T47D (cell line): ENCODE measurements at regions not wholly inside any gene's neighbourhood (a gene's known extent, or its start where the extent isn't known, plus 50 kb on each side); places are given as distances from the start of the nearest gene placed in this dataset.

Experiments used
- DNase-seq, 2 experiments: peaks; one replicate each; pipeline versions ENCODE4 v3.0.0 to v3.0.0-alpha.2; 2011 to 2012; ENCODE audit warnings: low read depth in 1 of 2, low spot score in 1 of 2
- JUND ChIP-seq: IDR thresholded peaks from 2 replicates; pipeline ENCODE4 v1.6.1; 2012; ENCODE audit warnings: low read depth
- in situ Hi-C: cut with HindIII; loops from 2 replicates; pipeline ENCODE4 v1.10.0; 2016; ENCODE audit warnings: low sequenced_read_pairs, low pct_unique_long_range_greater_than_20kb

- DNase-seq: no peak
- TF ChIP-seq JUND: no peak
- in situ Hi-C loops: no loop called here
Measured at GRCh38 chr2:67462738-67463496, 65.8 kb downstream of the ETAA1 start.

- DNase-seq: peak in 1 of 2 experiments; percentile 57
- in situ Hi-C loops: no loop called here
- no peak for TF ChIP-seq JUND
Measured at GRCh38 chr2:67463810-67464209, 66.7 kb downstream of the ETAA1 start.

DNA sequence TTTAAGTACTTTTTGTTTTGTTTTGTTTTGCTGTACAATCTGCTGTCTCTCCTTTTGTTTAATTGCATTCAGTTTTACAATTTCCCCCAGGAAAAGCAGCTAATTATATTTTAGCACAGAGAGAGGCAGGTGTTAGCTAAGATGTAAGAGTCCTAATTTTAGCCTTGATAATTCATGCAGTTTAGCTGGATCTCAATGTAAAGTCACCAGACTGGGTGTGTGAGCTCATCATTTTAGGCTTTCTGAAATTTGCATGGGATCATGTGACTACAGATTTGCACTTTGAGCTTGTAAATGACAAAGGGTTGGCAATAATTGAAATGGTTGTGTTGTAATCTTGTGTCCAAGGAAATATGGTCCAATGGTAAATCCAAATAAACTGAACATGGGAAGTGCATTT, 68.5 kb downstream of the ETAA1 start:
- in situ Hi-C loops: no loop called here
- no peak for TF ChIP-seq JUND
- no peak for DNase-seq

DNA sequence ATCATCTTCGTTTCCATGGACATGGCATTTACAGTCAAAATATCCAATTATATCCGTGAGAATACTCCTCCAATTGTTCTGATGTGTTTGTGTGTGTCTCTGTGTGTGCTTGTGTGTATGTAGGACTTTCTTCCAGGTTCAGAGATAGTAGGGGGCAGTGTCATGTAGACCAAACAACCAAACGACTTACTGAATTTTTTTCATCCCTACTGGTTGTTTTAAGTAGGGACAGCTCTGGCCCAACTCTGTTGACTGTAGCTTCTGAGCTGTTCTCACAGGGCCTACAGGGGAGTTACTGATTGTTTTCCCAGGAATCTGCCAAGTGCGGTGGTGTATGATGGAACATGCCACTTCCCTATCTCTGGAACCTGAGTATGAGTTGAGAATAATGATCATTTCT, 69.6 kb downstream of the ETAA1 start:
- no peak for TF ChIP-seq JUND
- in situ Hi-C loops: no loop called here
- DNase-seq: no peak

GRCh38 chr2:67471681-67472080, 74.5 kb downstream of the ETAA1 start:
- no peak for DNase-seq
- in situ Hi-C loops: no loop called here
- no peak for TF ChIP-seq JUND

- peak; percentile 5 to 54 for DNase-seq
- in situ Hi-C loops: no loop called here
- no peak for TF ChIP-seq JUND
Measured at GRCh38 chr2:67476809-67477790, 80.0 kb downstream of the ETAA1 start.

DNA sequence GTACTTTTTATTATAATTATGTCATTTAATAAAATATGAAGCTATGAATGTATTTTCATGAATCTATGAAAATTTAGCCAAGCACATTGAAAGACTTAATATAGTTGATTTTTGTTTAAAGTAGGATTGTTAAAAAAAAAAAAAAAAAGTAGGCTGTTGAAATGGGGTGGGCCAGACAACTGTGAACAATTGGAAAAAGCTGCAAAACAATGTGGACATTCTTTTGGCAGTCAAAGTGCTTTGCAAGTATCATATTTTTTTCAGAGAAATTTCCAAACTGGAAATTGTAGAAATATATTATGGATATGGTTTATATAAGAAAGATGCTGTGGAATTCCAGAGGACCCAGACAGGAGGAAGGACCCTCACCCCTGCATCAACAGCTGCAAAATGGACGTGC, 82.1 kb downstream of the ETAA1 start:
- no peak for DNase-seq
- in situ Hi-C loops: no loop called here
- no peak for TF ChIP-seq JUND

DNA sequence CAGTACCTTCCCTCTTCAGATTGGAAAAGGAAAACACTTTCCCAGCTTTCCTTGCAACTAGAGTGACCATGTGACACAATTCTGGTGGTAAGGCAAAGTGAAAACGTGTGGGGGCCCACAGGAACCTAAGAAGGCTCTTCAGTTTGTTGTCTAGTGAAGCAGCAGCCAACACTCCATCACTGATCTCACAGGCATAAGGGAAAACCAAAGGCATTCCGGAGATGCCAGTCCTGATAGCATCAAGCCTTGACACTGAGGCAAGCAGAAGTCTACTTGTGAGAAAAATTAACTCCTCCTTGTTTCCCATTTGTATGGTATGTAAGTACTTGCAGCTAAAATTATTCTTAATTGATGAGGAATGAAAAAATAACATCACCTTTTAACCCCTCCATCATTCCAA, 88.3 kb downstream of the ETAA1 start:
- TF ChIP-seq JUND: no peak
- in situ Hi-C loops: no loop called here
- peak; percentile 5 to 65 for DNase-seq

DNA sequence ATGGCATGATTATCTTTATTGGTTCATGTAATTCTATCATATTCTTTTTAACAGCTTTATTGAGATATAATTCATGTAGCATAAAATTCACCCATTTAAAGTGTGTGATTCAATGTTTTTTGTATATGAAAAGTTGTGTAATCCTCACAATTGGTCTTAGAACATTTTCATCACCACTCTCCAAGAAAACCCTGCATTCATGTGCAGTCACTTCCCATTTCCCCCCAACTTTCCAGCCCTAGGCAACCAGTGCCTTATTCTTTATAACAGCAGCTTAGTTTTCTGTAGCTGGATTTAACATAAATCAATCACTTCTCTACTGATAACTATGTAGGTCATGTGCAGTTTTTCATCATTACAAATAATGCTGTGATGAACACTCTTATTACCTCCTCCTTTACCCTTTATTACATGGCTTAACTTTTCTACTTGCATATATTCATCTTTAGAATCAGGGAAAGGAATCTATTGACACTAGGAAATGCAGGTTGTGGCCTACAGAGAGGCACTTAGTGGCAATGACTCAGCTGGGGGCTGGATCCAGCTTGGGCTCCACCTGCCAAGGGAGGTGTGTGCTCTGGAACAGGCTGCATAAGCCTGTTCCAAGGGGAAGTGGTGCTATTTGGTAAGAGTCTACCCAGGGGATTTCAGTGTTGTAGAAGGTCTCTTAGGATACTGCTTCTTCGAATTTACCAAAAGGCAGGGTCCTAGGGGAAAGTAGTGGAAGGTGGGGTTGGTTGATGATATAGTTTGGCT, 89.1 kb downstream of the ETAA1 start:
- TF ChIP-seq JUND: no peak
- DNase-seq: peak in 1 of 2 experiments; percentile 60
- in situ Hi-C loops: no loop called here

- DNase-seq: no peak
- in situ Hi-C loops: no loop called here
- TF ChIP-seq JUND: no peak
Measured at GRCh38 chr2:67487993-67488392, 90.9 kb downstream of the ETAA1 start.

GRCh38 chr2:67489396-67489795, 92.3 kb downstream of the ETAA1 start:
- DNase-seq: no peak
- TF ChIP-seq JUND: no peak
- in situ Hi-C loops: no loop called here

DNA sequence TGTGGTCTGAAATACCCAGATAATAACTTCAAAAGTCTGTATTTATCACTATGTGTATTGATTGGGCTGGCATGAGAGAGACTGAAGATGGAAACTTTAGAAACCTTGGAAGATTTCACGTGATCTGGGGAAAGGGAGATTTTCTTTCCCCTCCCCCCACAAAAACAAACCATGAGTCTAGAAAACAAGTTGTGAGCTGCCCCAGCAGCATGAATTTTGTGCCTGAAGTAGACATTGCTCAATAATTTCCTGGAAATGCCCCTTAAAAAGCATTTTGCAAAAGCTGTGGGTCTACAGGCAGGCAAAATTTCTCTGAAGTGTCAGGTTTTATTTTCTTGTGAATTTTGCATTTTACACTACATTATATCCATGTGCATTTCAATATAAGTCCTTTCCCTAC, 101.8 kb downstream of the ETAA1 start:
- TF ChIP-seq JUND: no peak
- in situ Hi-C loops: no loop called here
- DNase-seq: no peak

- no peak for DNase-seq
- TF ChIP-seq JUND: no peak
- in situ Hi-C loops: no loop called here
Measured at GRCh38 chr2:67499989-67500388, 102.9 kb downstream of the ETAA1 start.
